Retinal pigment epithelial cell (primary cell): ENCODE measurements at regions not wholly inside any gene's neighbourhood (a gene's known extent, or its start where the extent isn't known, plus 50 kb on each side); places are given as distances from the start of the nearest gene placed in this dataset.

Experiments
- DNase-seq: peaks from one replicate; pipeline ENCODE4 v3.0.0-alpha.2; 2010; ENCODE audit warnings: low read depth
- H3K4me3 ChIP-seq: 2 replicates; pipeline ENCODE4 v1.5.1; 2011; ENCODE audit warnings: mild to moderate bottlenecking, low read length, control low read depth, moderate library complexity
- CTCF ChIP-seq: conservative IDR thresholded peaks from 2 replicates; pipeline ENCODE4 v1.5.1; 2011; ENCODE audit warnings: low read depth, low read length, control low read depth, inconsistent platforms

- DNase-seq: peak; percentile 8
- H3K4me3 ChIP-seq: no peak overlapping the region
- TF ChIP-seq CTCF: no peak
Observed at GRCh38 chr22:42202669-42203068, 67.8 kb downstream of the TCF20 start.

GRCh38 chr22:42202048-42202447 lies 68.4 kb downstream of the TCF20 start:
- no peak for DNase-seq
- no peak overlapping the region for H3K4me3 ChIP-seq
- TF ChIP-seq CTCF: no peak

- no peak for DNase-seq
- H3K4me3 ChIP-seq: no peak overlapping the region
- TF ChIP-seq CTCF: no peak
Observed at GRCh38 chr22:42199025-42199424, 68.4 kb upstream of the CYP2D6 start.

GRCh38 chr22:42198226-42198625 lies 67.6 kb upstream of the CYP2D6 start:
- no peak overlapping the region for H3K4me3 ChIP-seq
- TF ChIP-seq CTCF: no peak
- DNase-seq: no peak

GRCh38 chr22:42196454-42196853 lies 65.8 kb upstream of the CYP2D6 start:
- TF ChIP-seq CTCF: no peak
- DNase-seq: no peak
- H3K4me3 ChIP-seq: no peak overlapping the region

- no peak for DNase-seq
- no peak overlapping the region for H3K4me3 ChIP-seq
- no peak for TF ChIP-seq CTCF
Observed at GRCh38 chr22:42194953-42195352, 64.3 kb upstream of the CYP2D6 start.

- TF ChIP-seq CTCF: no peak
- DNase-seq: no peak
Observed at GRCh38 chr22:42194104-42194851, 63.7 kb upstream of the CYP2D6 start.

More at GRCh38 chr22:42194104-42194851, 63.7 kb upstream of the CYP2D6 start:
- no peak overlapping the region for H3K4me3 ChIP-seq
